ENCODE measurements at regions not wholly inside any gene's neighbourhood (a gene's known extent, or its start where the extent isn't known, plus 50 kb on each side); places are given as distances from the start of the nearest gene placed in this dataset.

DNA sequence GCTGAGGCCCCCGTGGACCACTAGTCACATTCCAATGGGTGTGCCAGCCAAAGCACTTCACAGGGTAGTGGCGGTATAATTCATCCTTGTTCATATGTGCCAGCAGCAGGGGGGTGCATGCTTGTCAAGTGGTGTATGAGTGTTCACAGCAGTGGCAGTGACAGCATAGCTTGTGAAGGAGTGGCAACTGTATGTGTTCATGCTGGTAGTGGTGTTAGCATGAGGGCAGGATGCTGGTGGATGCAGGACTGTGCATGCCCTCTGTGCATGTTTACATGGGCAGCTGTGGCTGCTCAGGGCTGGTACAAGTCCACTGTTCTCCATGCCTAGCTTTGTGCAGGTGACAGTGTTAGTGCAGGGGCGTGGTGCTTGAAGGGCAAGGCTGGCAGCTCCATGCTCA, 253.4 kb upstream of the DMAC1 start:
- no peaks in the 10 kb centered on the region for H4K20me1 ChIP-seq (ENCODE audit: insufficient read depth, low read length)
- H3K27me3 ChIP-seq (ENCODE audit: control insufficient read depth in 2 of 2, insufficient read depth in 2 of 2, low read length in 2 of 2), result no peaks in the 10 kb centered on the region
- peaks cover 7 to 32% (median 19%) of the 10 kb centered on the region in 7 donors for H3K9me3 Mint-ChIP-seq
- no peaks in the 10 kb centered on the region for H3K36me3 Mint-ChIP-seq
- H3K27me3 Mint-ChIP-seq (ENCODE audit: low read depth in 3 of 3), result peaks cover 0 to 2% (median 0%) of the 10 kb centered on the region in 3 donors
- no peak overlapping the region for H3K4me3 ChIP-seq (replicated peaks in 1 of 3; ENCODE audit: low read depth in 2 of 3, low read length in 3 of 3)
- no peaks in the 10 kb centered on the region for H3K79me2 ChIP-seq (ENCODE audit: insufficient read depth, low read length)
- peaks cover 0 to 5% of the 10 kb centered on the region in 2 donors for H3K9me3 ChIP-seq (replicated peaks in 1 of 2; ENCODE audit: control insufficient read depth in 1 of 2, insufficient read depth in 1 of 2, low read length in 2 of 2)
- WGBS (ENCODE audit: insufficient coverage), result 100% methylated on average over 2 of the region's 3 CpGs
- no peak overlapping the region for H3K4me3 Mint-ChIP-seq
- H3K4me1 Mint-ChIP-seq, result peaks cover 2% of the 10 kb centered on the region
- TF ChIP-seq CTCF (IDR thresholded peaks at IDR 0.05), result no peak
- no peak overlapping the region for H3K4me2 ChIP-seq (replicated peaks; ENCODE audit: extremely low read depth, low read length, poor library complexity, severe bottlenecking)
- H2AFZ ChIP-seq (ENCODE audit: insufficient read depth, low read depth, low read length, poor library complexity, severe bottlenecking), result no peak overlapping the region
- no peak for DNase-seq
- H3K9ac ChIP-seq (ENCODE audit: insufficient read depth, low read length, poor library complexity, severe bottlenecking), result no peak overlapping the region
- peak overlapping the region in 1 of 7 donors; percentile 41 for H3K27ac Mint-ChIP-seq
- intact Hi-C loops (cut with micrococcal nuclease), result no loop called here
- H3K4me1 ChIP-seq (ENCODE audit: control insufficient read depth in 1 of 2, insufficient read depth in 2 of 2, low read length in 2 of 2), result no peaks in the 10 kb centered on the region
- H3K27ac ChIP-seq (ENCODE audit: low read depth in 1 of 2, low read length in 2 of 2), result no peak overlapping the region
- H3K36me3 ChIP-seq (replicated peaks in 1 of 2; ENCODE audit: control insufficient read depth in 1 of 2, insufficient read depth in 2 of 2, low read length in 2 of 2), result no peaks in the 10 kb centered on the region

DNA sequence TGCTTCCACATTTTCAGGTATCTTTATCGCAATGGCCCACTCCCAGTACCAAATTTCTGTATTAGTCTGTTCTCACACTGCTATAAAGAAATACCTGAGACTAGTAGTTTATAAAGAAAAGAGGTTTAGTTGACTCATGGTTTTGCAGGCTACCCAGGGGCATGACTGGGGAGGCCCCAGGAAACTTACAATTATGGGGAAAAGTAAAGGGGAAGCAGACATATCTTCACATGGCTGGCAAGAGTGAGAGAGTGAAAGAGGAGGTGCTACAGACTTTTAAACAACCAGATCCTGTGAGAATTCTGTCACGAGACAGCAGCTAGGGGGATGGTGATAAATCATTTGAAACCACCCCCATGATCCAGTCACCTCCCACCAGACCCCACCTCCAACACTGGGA, 238.2 kb upstream of the DMAC1 start:
- H3K36me3 ChIP-seq (replicated peaks in 1 of 2; ENCODE audit: control insufficient read depth in 1 of 2, insufficient read depth in 2 of 2, low read length in 2 of 2), result no peaks in the 10 kb centered on the region
- no peaks in the 10 kb centered on the region for H3K79me2 ChIP-seq (ENCODE audit: insufficient read depth, low read length)
- intact Hi-C loops (cut with micrococcal nuclease), result no loop called here
- no peak overlapping the region for H3K9ac ChIP-seq (ENCODE audit: insufficient read depth, low read length, poor library complexity, severe bottlenecking)
- no peaks in the 10 kb centered on the region for H3K4me1 ChIP-seq (ENCODE audit: control insufficient read depth in 1 of 2, insufficient read depth in 2 of 2, low read length in 2 of 2)
- H3K27ac Mint-ChIP-seq, result no peak overlapping the region
- no peak overlapping the region for H3K4me3 ChIP-seq (replicated peaks in 1 of 3; ENCODE audit: low read depth in 2 of 3, low read length in 3 of 3)
- no peak for TF ChIP-seq CTCF (IDR thresholded peaks at IDR 0.05)
- H3K4me3 Mint-ChIP-seq, result no peak overlapping the region
- no peak overlapping the region for H3K4me2 ChIP-seq (replicated peaks; ENCODE audit: extremely low read depth, low read length, poor library complexity, severe bottlenecking)
- whole genome bisulfite sequencing (ENCODE audit: insufficient coverage), result no CpG with 5 or more reads among the region's 2 CpGs
- no peak for DNase-seq
- H3K27me3 Mint-ChIP-seq (ENCODE audit: low read depth in 3 of 3), result no peaks in the 10 kb centered on the region
- peaks cover 18 to 36% (median 26%) of the 10 kb centered on the region in 7 donors for H3K9me3 Mint-ChIP-seq
- no peaks in the 10 kb centered on the region for H3K36me3 Mint-ChIP-seq
- H3K9me3 ChIP-seq (replicated peaks in 1 of 2; ENCODE audit: control insufficient read depth in 1 of 2, insufficient read depth in 1 of 2, low read length in 2 of 2), result peaks cover 18 to 22% of the 10 kb centered on the region in 2 donors
- H3K4me1 Mint-ChIP-seq, result peaks cover 6% of the 10 kb centered on the region
- H2AFZ ChIP-seq (ENCODE audit: insufficient read depth, low read depth, low read length, poor library complexity, severe bottlenecking), result no peak overlapping the region
- no peaks in the 10 kb centered on the region for H3K27me3 ChIP-seq (ENCODE audit: control insufficient read depth in 2 of 2, insufficient read depth in 2 of 2, low read length in 2 of 2)
- no peak overlapping the region for H3K27ac ChIP-seq (ENCODE audit: low read depth in 1 of 2, low read length in 2 of 2)
- no peaks in the 10 kb centered on the region for H4K20me1 ChIP-seq (ENCODE audit: insufficient read depth, low read length)
